Type B pancreatic cell (in vitro differentiated cells): ENCODE measurements at regions not wholly inside any gene's neighbourhood (a gene's known extent, or its start where the extent isn't known, plus 50 kb on each side); places are given as distances from the start of the nearest gene placed in this dataset.

Experiments used
- DNase-seq: peaks from one replicate; pipeline ENCODE4 v3.0.0; 2021; ENCODE audit warnings: mixed read lengths; ENCODE audit not compliant: unreplicated experiment; ENCODE audit errors: extremely low spot score
- H3K27ac Mint-ChIP-seq: 2 replicates; pipeline ENCODE4 v1.8.0; 2021; ENCODE audit warnings: mild to moderate bottlenecking, mixed read lengths
- H3K27me3 Mint-ChIP-seq: 2 replicates; pipeline ENCODE4 v1.8.0; 2021; ENCODE audit warnings: mixed read lengths
- H3K36me3 Mint-ChIP-seq: 2 replicates; pipeline ENCODE4 v1.8.0; 2021; ENCODE audit warnings: mixed read lengths
- H3K4me1 Mint-ChIP-seq: one replicate; pipeline ENCODE4 v1.8.0; 2021; ENCODE audit warnings: mixed read lengths; ENCODE audit not compliant: unreplicated experiment
- H3K4me3 Mint-ChIP-seq: 2 replicates; pipeline ENCODE4 v1.8.0; 2021; ENCODE audit warnings: mild to moderate bottlenecking, mixed read lengths
- H3K9me3 Mint-ChIP-seq: 2 replicates; pipeline ENCODE4 v1.8.0; 2021; ENCODE audit warnings: mixed read lengths
- CTCF ChIP-seq: fragments of 200-600 bp; sonication (generic); conservative IDR thresholded peaks from 2 replicates; pipeline ENCODE4 v1.5.0; 2021; ENCODE audit warnings: antibody characterized with exemption, mild to moderate bottlenecking

DNA sequence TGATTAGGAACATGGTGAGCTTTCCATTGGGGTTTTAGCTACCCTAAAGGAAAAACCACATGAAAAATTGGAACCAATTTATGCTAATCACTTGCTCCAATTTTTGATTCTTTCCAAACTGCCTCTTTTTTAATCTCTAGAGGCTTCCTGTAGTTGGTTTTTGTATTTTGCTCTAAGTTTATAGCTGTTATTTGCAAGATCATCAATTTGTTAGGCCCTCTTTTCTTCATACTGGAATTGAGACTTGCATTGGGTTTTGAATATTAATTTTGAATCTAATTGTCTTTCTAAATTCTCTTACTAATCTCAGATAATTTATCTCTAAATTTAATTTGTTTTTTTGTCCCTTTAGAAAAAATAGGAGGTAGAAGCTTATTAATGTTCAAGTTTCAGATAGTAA, 713.3 kb downstream of the REEP3 start:
- DNase-seq = no peak
- TF ChIP-seq CTCF = no peak
- no peak overlapping the region for H3K27ac Mint-ChIP-seq

DNA sequence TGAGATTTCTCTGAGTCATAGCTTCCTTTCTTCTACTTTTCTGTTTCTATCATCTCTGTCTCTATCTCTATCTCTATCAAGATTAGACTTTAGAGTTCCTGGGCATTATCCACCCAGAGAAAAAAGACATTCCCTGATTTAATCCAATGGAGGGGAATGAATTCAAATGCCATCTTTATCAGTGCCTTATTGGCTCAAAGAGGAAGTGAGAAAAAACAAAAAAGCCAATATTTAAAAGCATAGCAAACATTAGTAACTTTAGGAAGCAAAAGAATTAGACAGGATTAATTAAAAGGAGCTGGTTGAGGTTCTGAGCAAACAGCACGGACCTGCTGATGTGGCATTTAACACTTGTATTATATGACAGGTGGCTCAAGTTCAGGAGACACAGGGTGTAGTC, 736.5 kb downstream of the REEP3 start:
- Mint-ChIP-seq H3K4me3 (no peak overlapping the region), H3K27me3 (no peaks in the 10 kb centered on the region), H3K27ac (no peak overlapping the region), H3K4me1 (no peaks in the 10 kb centered on the region), H3K9me3 (no peaks in the 10 kb centered on the region), H3K36me3 (no peaks in the 10 kb centered on the region)
- DNase-seq = no peak
- TF ChIP-seq CTCF = no peak

More for the DNA sequence above, 713.3 kb downstream of the REEP3 start:
- no peaks in the 10 kb centered on the region for H3K9me3 Mint-ChIP-seq
- no peaks in the 10 kb centered on the region for H3K27me3 Mint-ChIP-seq
- no peak overlapping the region for H3K4me3 Mint-ChIP-seq
- no peaks in the 10 kb centered on the region for H3K4me1 Mint-ChIP-seq
- no peaks in the 10 kb centered on the region for H3K36me3 Mint-ChIP-seq

DNA sequence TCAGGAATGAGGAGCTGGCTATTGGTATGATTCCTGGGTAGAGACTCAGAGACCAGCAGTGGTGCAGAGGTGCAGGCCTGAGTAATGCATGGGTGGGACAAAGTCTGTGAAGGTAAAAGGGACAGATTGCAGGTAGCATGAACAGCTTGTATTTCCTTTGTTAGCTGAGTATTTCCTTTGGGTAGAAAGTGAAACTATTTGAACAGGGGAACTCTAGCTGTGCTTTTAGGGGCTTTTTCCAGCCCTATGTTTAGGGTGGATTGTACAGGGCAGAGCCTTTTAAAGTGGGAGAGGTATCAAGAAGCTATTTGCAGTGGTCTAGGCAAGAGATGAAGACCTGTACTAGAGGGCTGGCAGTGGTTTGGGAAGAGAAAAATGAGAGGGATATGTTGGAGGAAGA, 739.9 kb downstream of the REEP3 start:
- H3K27ac Mint-ChIP-seq = no peak overlapping the region
- H3K9me3 Mint-ChIP-seq = no peaks in the 10 kb centered on the region
- no peaks in the 10 kb centered on the region for H3K4me1 Mint-ChIP-seq
- H3K27me3 Mint-ChIP-seq = peaks cover 4% of the 10 kb centered on the region
- H3K4me3 Mint-ChIP-seq = no peak overlapping the region
- no peak for DNase-seq
- no peaks in the 10 kb centered on the region for H3K36me3 Mint-ChIP-seq
- no peak for TF ChIP-seq CTCF

- TF ChIP-seq CTCF = no peak
- no peak for DNase-seq
- Mint-ChIP-seq H3K4me3 (no peak overlapping the region), H3K27me3 (peaks cover 4% of the 10 kb centered on the region), H3K9me3 (no peaks in the 10 kb centered on the region), H3K27ac (no peak overlapping the region), H3K4me1 (no peaks in the 10 kb centered on the region), H3K36me3 (no peaks in the 10 kb centered on the region)
These were observed 740.5 kb downstream of the REEP3 start for GRCh38 chr10:64261676-64262075.

DNA sequence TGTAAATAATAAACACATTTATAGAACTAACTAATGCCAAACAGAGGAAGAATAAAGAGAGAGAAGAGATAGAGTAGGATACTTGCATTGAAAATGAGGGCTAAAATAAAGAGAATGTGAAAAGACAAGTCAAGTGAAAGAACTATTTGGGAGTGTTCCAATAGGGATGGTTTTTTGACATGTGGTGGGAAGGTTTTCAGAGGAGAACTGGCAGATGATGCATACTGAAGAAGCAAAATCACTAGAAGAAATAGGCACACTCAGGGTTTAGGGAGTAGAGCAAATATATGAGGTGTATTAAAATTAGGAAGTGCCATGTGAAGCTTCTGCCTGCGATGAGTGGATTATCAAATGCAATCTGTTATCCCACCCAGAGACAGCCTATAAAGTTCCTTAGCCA, 744.8 kb downstream of the REEP3 start:
- no peaks in the 10 kb centered on the region for H3K4me1 Mint-ChIP-seq

More for the DNA sequence above, 744.8 kb downstream of the REEP3 start:
- DNase-seq = no peak
- TF ChIP-seq CTCF = no peak
- Mint-ChIP-seq H3K4me3 (no peak overlapping the region), H3K27me3 (peaks cover 4% of the 10 kb centered on the region), H3K27ac (no peak overlapping the region), H3K36me3 (no peaks in the 10 kb centered on the region), H3K9me3 (no peaks in the 10 kb centered on the region)
